Epithelial cell of proximal tubule (primary cell): ENCODE measurements at regions not wholly inside any gene's neighbourhood (a gene's known extent, or its start where the extent isn't known, plus 50 kb on each side); places are given as distances from the start of the nearest gene placed in this dataset.

ENCODE experiments used
- DNase-seq: peaks from one replicate; pipeline ENCODE4 v3.0.0-alpha.2; 2011; ENCODE audit warnings: low read depth
- H3K4me3 ChIP-seq: 2 replicates; pipeline ENCODE4 v1.5.1; 2011; ENCODE audit warnings: low read depth, mild to moderate bottlenecking, low read length
- CTCF ChIP-seq: conservative IDR thresholded peaks from 2 replicates; pipeline ENCODE4 v1.5.1; 2012; ENCODE audit warnings: low read depth, mild to moderate bottlenecking, low read length

- no peak overlapping the region for H3K4me3 ChIP-seq
- no peak for TF ChIP-seq CTCF
- DNase-seq = no peak
Measured at GRCh38 chr11:4197112-4197511, 102.5 kb downstream of the RRM1 start.

DNA sequence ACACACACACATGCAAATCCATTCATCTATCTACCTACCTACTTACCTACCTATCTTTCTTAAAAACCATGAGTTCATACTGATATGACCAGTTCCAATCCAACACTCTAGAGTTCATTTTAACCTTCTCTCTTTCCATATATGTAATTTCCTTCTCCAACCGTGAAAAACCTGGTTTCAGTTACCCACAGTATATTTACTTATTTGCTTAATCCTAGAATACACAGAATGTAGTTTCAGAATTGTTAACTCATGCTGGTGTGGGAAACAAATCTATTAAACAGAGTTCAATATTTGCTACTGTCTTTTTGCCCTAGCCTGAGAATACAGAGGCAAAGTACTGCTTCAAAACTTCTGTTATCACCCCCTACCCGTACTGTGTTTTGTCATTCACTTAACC is 101.3 kb downstream of the RRM1 start:
- no peak overlapping the region for H3K4me3 ChIP-seq
- TF ChIP-seq CTCF = no peak
- DNase-seq = no peak

DNA sequence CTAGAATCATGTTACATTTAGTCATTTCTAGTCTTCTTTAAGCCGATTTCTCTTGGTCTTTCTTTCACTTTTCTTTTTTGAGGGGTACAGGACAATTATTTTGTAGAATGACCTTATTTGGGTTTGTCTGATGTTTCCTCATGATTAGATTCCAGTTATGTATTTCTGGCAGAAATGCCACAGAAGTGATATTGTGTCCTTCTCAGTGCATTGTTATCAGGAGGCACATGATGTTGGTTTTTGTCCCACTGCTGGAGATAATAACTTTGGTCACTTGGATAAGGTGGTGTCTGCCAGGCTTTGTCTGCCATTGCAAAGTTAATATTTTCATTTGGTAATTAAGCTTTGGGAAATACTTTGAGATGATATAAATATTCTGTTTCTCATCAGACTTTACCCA is 100.3 kb downstream of the RRM1 start:
- no peak for TF ChIP-seq CTCF
- no peak overlapping the region for H3K4me3 ChIP-seq
- no peak for DNase-seq

DNA sequence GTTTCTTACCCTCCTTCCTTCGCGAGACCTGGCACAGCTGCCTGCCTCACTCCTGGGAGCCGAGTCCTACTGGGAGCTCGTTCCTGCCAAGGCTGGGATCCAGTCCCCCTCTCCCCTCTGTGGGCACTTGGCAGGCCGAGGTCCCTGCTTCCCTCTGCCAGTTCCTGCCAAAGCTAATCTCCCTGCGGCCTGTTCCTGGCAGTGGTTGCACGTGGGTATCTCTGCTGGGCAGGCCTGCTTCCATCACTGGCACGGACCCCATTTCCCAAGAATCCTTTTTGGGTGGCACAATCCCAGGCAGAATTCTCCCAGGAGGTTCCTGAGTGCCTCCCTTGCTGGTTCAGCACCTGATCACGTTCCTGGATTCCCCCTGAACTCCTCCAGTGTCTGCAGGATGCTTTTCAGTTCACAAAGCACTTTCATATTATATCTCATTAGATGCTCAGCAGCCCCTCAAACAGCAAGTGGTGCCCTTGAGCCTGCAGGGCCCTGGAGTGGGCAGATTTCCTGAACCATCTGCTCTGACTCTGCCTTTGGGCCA is 96.5 kb downstream of the RRM1 start:
- no peak for DNase-seq
- no peak for TF ChIP-seq CTCF
- no peak overlapping the region for H3K4me3 ChIP-seq

DNA sequence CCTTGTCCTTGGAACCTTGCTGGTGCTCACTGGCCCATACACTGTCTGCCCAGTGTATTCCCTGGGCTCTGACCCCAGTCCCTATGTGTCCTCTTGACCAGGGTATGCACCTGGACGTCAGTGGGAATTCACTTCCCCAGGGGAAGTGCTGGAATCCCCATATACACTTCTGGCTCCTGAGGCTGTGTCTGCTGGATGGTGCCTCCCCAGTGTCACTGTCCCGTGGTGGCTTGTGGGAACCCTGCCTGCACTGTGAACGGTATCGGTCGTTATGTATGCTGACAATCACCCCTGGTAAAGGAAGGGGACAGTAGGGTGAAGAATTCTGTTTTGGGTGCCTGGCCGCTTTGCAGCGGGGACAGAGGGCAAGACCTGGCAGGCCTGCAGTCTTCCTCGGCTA is 95.9 kb downstream of the RRM1 start:
- DNase-seq = no peak
- TF ChIP-seq CTCF = no peak
- no peak overlapping the region for H3K4me3 ChIP-seq

GRCh38 chr11:4190098-4190497 is 95.5 kb downstream of the RRM1 start:
- no peak for TF ChIP-seq CTCF
- H3K4me3 ChIP-seq = no peak overlapping the region
- DNase-seq = no peak
